ENCODE measurements at regions not wholly inside any gene's neighbourhood (a gene's known extent, or its start where the extent isn't known, plus 50 kb on each side); places are given as distances from the start of the nearest gene placed in this dataset.

GRCh38 chr6:144867761-144868160 is 582.6 kb downstream of the UTRN start:
- no peak for ATAC-seq
- peaks cover 6% of the 10 kb centered on the region for H3K9me3 Mint-ChIP-seq
- no peaks in the 10 kb centered on the region for H3K36me3 Mint-ChIP-seq (ENCODE audit: insufficient read depth)
- peaks cover 5% of the 10 kb centered on the region for H3K4me1 Mint-ChIP-seq (ENCODE audit: low read depth)
- DNase-seq = no peak
- H3K4me3 Mint-ChIP-seq = no peak overlapping the region
- H3K27me3 Mint-ChIP-seq (ENCODE audit: low read depth) = peaks cover 20% of the 10 kb centered on the region

- Mint-ChIP-seq H3K9me3 (peaks cover 5% of the 10 kb centered on the region), H3K36me3 (ENCODE audit: insufficient read depth) (no peaks in the 10 kb centered on the region), H3K27me3 (ENCODE audit: low read depth) (peaks cover 5% of the 10 kb centered on the region), H3K4me1 (ENCODE audit: low read depth) (peaks cover 5% of the 10 kb centered on the region), H3K4me3 (no peak overlapping the region)
- DNase-seq (no peak), ATAC-seq (no peak)
Observed at GRCh38 chr6:144870782-144871181, 585.6 kb downstream of the UTRN start.

- Mint-ChIP-seq H3K27me3 (ENCODE audit: low read depth) (peaks cover 16% of the 10 kb centered on the region), H3K36me3 (ENCODE audit: insufficient read depth) (no peaks in the 10 kb centered on the region), H3K4me1 (ENCODE audit: low read depth) (no peaks in the 10 kb centered on the region), H3K4me3 (no peak overlapping the region), H3K9me3 (peaks cover 5% of the 10 kb centered on the region)
- ATAC-seq (no peak), DNase-seq (no peak)
Observed at GRCh38 chr6:144873623-144874378, 588.7 kb downstream of the UTRN start.

- H3K36me3 Mint-ChIP-seq (ENCODE audit: insufficient read depth) = no peaks in the 10 kb centered on the region
- no peak overlapping the region for H3K4me3 Mint-ChIP-seq
- ATAC-seq = no peak
Observed at GRCh38 chr6:144876689-144877088, 591.6 kb downstream of the UTRN start.

GRCh38 chr6:144877118-144877517 is 592.0 kb downstream of the UTRN start:
- Mint-ChIP-seq H3K9me3 (peaks cover 5% of the 10 kb centered on the region), H3K4me1 (ENCODE audit: low read depth) (peaks cover 4% of the 10 kb centered on the region), H3K4me3 (no peak overlapping the region), H3K36me3 (ENCODE audit: insufficient read depth) (no peaks in the 10 kb centered on the region), H3K27me3 (ENCODE audit: low read depth) (peaks cover 32% of the 10 kb centered on the region)
- no peak for ATAC-seq
- no peak for DNase-seq

More at GRCh38 chr6:144876689-144877088, 591.6 kb downstream of the UTRN start:
- no peak for DNase-seq
- Mint-ChIP-seq H3K27me3 (ENCODE audit: low read depth) (peaks cover 30% of the 10 kb centered on the region), H3K9me3 (peaks cover 5% of the 10 kb centered on the region), H3K4me1 (ENCODE audit: low read depth) (peaks cover 4% of the 10 kb centered on the region)

GRCh38 chr6:144878577-144878976 is 593.4 kb downstream of the UTRN start:
- no peak for DNase-seq
- no peak for ATAC-seq
- H3K4me3 Mint-ChIP-seq = no peak overlapping the region

GRCh38 chr6:144879436-144879835 is 594.3 kb downstream of the UTRN start:
- Mint-ChIP-seq H3K4me1 (ENCODE audit: low read depth) (peaks cover 4% of the 10 kb centered on the region), H3K27me3 (ENCODE audit: low read depth) (peaks cover 28% of the 10 kb centered on the region), H3K4me3 (no peak overlapping the region), H3K36me3 (ENCODE audit: insufficient read depth) (no peaks in the 10 kb centered on the region), H3K9me3 (no peaks in the 10 kb centered on the region)
- ATAC-seq (no peak), DNase-seq (no peak)

More at GRCh38 chr6:144878577-144878976, 593.4 kb downstream of the UTRN start:
- Mint-ChIP-seq H3K27me3 (ENCODE audit: low read depth) (peaks cover 32% of the 10 kb centered on the region), H3K36me3 (ENCODE audit: insufficient read depth) (no peaks in the 10 kb centered on the region), H3K4me1 (ENCODE audit: low read depth) (peaks cover 4% of the 10 kb centered on the region), H3K9me3 (peaks cover 5% of the 10 kb centered on the region)

GRCh38 chr6:144882425-144882824 is 597.3 kb downstream of the UTRN start:
- ATAC-seq (no peak), DNase-seq (no peak)
- no peaks in the 10 kb centered on the region for H3K36me3 Mint-ChIP-seq (ENCODE audit: insufficient read depth)
- H3K9me3 Mint-ChIP-seq = no peaks in the 10 kb centered on the region
- H3K4me1 Mint-ChIP-seq (ENCODE audit: low read depth) = peaks cover 4% of the 10 kb centered on the region
- no peak overlapping the region for H3K4me3 Mint-ChIP-seq
- H3K27me3 Mint-ChIP-seq (ENCODE audit: low read depth) = peaks cover 27% of the 10 kb centered on the region

- DNase-seq = no peak
- Mint-ChIP-seq H3K4me1 (ENCODE audit: low read depth) (peaks cover 4% of the 10 kb centered on the region), H3K9me3 (no peaks in the 10 kb centered on the region), H3K4me3 (no peak overlapping the region), H3K36me3 (ENCODE audit: insufficient read depth) (no peaks in the 10 kb centered on the region), H3K27me3 (ENCODE audit: low read depth) (peaks cover 17% of the 10 kb centered on the region)
- ATAC-seq = no peak
Observed at GRCh38 chr6:144883915-144884314, 598.8 kb downstream of the UTRN start.

GRCh38 chr6:144885817-144886216 is 600.7 kb downstream of the UTRN start:
- Mint-ChIP-seq H3K9me3 (no peaks in the 10 kb centered on the region), H3K4me1 (ENCODE audit: low read depth) (no peaks in the 10 kb centered on the region), H3K4me3 (no peak overlapping the region), H3K27me3 (ENCODE audit: low read depth) (peaks cover 7% of the 10 kb centered on the region), H3K36me3 (ENCODE audit: insufficient read depth) (no peaks in the 10 kb centered on the region)
- ATAC-seq (no peak), DNase-seq (no peak)

GRCh38 chr6:144886682-144887081 is 601.5 kb downstream of the UTRN start:
- peaks cover 5% of the 10 kb centered on the region for H3K27me3 Mint-ChIP-seq (ENCODE audit: low read depth)
- H3K36me3 Mint-ChIP-seq (ENCODE audit: insufficient read depth) = no peaks in the 10 kb centered on the region
- H3K4me3 Mint-ChIP-seq = no peak overlapping the region
- no peak for ATAC-seq
- no peak for DNase-seq
- no peaks in the 10 kb centered on the region for H3K4me1 Mint-ChIP-seq (ENCODE audit: low read depth)
- H3K9me3 Mint-ChIP-seq = no peaks in the 10 kb centered on the region

- no peaks in the 10 kb centered on the region for H3K36me3 Mint-ChIP-seq (ENCODE audit: insufficient read depth)
- DNase-seq (no peak), ATAC-seq (no peak)
- no peaks in the 10 kb centered on the region for H3K9me3 Mint-ChIP-seq
- H3K27me3 Mint-ChIP-seq (ENCODE audit: low read depth) = peaks cover 5% of the 10 kb centered on the region
- H3K4me1 Mint-ChIP-seq (ENCODE audit: low read depth) = no peaks in the 10 kb centered on the region
- H3K4me3 Mint-ChIP-seq = no peak overlapping the region
Observed at GRCh38 chr6:144888621-144889020, 603.5 kb downstream of the UTRN start.

GRCh38 chr6:144893680-144894151 is 608.6 kb downstream of the UTRN start:
- Mint-ChIP-seq H3K9me3 (no peaks in the 10 kb centered on the region), H3K27me3 (ENCODE audit: low read depth) (peaks cover 3% of the 10 kb centered on the region), H3K36me3 (ENCODE audit: insufficient read depth) (no peaks in the 10 kb centered on the region), H3K4me3 (no peak overlapping the region), H3K4me1 (ENCODE audit: low read depth) (no peaks in the 10 kb centered on the region)
- no peak for DNase-seq
- no peak for ATAC-seq

- no peaks in the 10 kb centered on the region for H3K9me3 Mint-ChIP-seq
- H3K4me1 Mint-ChIP-seq (ENCODE audit: low read depth) = no peaks in the 10 kb centered on the region
- no peak overlapping the region for H3K4me3 Mint-ChIP-seq
- H3K27me3 Mint-ChIP-seq (ENCODE audit: low read depth) = peaks cover 3% of the 10 kb centered on the region
- DNase-seq = no peak
- no peak for ATAC-seq
- H3K36me3 Mint-ChIP-seq (ENCODE audit: insufficient read depth) = no peaks in the 10 kb centered on the region
Observed at GRCh38 chr6:144894240-144894639, 609.1 kb downstream of the UTRN start.

Data from activated T-cell treated with anti-CD3 and anti-CD28 coated beads, Interleukin-2, amount 50 U/mL, for 4 hours (primary cell).